DMS53 treated with DMSO at 0.1 percent for 48 hours (cell line): ENCODE measurements at regions not wholly inside any gene's neighbourhood (a gene's known extent, or its start where the extent isn't known, plus 50 kb on each side); places are given as distances from the start of the nearest gene placed in this dataset.
A peak's percentile ranks its signal among the peaks of the same experiment; 100 is the strongest.

Source experiments
- DNase-seq: peaks from one replicate; lab custom pipeline; 2025; ENCODE audit not compliant: unreplicated experiment; lab: John Stamatoyannopoulos, UW

DNA sequence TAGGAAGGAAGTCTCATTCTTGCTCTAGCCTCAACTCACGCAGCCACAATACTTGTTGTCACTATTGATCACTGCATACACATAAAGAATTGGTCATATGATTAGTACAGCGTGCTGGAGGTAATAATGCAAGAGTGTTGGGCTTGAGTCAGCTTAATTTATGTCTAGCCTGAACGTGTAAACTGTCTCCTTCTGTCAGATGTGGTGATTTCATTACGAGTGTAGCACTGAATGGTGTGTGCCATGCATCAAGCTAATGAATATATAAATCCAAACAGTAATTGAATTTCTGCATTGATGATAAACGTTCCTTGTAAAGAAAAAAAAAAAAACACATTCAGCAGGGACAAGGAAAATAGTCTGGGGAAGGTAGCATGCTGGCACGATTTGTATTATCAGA is 396.2 kb upstream of the RAG2 start:
- DNase-seq: no peak

DNA sequence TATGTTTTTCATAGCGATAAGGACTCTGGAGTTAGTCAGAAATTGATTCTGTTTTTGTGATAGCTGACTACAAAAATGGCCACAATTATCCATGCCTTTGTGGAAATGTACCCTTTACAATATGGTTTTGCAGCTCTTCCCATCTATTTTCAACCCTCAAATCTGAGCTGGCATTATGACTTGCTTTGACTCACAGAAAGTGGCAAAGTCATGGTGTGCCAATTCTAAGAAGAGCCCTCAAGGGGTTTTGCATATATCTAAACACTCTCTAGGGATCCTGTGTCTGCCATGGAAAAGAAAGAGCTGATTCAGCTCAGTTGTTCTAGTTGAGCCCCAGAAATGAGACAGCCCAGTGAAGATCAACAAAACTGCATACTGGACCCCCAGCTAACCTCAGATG is 390.5 kb upstream of the RAG2 start:
- no peak for DNase-seq

DNA sequence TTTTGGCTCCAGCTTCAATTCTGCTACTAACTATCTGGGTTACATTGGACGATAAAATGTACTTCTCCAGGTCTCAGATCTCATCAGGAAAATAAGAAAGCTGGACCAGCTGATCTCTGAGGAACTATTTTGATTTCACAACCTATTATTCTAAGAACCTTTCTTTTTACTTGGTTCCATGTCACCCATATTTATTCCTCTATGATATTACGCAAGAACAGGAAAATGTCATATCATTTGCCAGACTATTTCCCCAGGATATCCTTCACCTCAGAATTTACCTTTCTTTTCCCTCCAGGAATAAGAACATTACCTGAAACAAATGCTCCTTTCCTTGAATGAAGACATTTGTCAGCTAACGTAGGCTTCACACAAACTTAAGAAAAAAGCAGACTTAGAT is 387.5 kb upstream of the RAG2 start:
- DNase-seq: no peak

DNA sequence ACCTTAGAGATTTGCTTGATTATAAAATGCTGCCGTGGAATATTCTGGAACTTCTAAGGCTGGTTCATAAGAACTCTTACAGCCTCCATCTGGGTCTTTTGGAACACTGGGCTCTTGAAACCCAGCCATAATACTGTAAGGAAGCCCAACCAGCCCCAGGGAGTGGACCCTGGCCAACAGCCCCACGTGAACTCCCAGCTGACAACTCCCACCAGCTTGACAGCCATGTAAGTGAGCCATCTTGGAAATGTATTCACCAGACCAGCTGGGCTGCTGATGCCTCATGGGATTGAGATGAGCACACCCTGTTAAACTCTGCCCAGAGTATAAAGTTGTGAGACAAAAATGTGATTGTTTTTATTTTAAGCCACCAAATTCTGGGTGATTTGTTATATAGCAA is 378.7 kb upstream of the RAG2 start:
- DNase-seq: no peak

DNA sequence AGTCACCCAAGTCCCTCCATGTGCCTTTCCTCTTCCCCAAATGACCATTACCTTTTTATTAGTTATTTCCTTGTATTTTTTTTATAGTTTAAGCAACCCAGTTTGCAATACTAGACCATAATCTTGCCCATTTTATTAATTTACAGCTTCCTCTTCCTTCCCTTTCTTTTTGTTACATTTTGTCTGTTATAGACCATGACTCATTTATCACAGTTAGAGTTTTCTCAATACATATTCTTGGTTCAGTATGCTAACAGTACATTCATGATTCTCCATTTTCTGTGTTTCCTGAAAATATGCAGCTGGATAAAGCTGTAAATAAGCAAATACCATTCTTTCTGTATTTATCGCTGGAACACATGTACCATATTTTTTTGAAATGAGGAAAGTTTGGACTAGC is 376.7 kb upstream of the RAG2 start:
- DNase-seq: no peak

DNA sequence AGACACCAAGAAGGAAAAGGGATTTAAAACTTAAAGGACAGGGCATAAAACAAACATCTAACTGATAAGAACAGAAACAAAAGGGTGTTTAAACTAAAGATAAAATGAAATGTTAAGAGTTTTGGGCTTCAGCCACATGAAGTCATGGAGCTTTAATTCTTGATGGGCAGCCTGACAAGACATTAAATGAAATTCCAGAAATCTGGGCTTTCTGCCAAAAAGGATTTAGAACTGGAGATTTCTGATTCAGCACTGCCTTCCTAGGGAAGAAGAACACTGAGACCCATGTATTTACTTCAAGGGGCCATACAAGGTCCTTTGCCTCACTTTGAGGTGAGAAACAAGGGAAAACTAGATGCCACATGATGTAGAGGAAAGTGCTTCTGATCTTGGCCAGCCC is 355.9 kb upstream of the RAG2 start:
- no peak for DNase-seq

DNA sequence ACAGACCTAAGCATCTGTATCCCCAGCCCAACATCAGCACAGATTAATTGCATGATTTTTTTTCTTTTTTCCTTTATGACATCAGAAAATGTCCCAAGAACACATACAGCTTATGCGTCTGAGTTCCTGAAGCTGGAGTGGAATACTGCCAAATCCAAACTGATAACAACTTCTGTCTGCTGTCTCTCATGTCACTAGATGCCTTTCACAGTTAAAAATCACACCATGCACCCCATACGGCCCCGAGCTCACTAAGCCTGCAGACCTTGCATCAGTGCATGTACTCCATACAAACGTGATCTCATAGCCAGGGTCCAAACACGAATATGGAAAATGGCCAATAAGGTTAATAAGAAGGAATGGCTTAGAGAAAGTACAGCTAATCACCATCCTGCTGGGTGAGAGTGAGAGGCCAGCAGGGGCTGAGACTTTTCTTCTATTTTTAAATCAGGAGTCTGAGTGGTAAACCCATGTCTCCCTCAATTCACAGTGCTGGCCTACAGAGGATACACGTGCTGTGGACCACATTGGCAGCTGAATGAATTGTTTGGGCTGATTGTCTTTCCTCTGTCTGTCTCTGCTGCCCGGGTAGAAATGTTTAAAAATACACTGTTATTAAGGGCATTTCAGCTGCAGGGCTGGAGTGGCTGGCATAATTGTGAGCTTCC is 350.6 kb upstream of the RAG2 start:
- no peak for DNase-seq

DNA sequence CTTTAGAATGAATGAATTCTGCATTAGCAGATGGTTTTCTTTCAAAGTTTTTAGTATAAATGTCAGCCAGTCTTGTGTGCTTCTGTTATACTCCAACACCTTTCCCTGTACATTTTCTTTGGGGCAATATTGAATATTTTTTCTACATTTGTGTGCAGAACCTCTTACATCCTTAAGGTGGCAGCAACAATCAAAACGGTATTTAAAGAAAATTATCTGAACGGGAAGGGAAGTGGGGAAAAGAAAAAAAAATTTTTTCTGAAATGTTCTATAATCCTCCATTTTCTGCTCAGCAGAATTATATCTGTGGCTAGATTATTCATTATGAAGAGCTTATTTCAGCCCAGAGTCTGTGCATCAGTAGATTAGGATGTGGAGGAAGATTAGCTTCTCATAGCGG is 347.3 kb upstream of the RAG2 start:
- DNase-seq: peak; percentile 18

DNA sequence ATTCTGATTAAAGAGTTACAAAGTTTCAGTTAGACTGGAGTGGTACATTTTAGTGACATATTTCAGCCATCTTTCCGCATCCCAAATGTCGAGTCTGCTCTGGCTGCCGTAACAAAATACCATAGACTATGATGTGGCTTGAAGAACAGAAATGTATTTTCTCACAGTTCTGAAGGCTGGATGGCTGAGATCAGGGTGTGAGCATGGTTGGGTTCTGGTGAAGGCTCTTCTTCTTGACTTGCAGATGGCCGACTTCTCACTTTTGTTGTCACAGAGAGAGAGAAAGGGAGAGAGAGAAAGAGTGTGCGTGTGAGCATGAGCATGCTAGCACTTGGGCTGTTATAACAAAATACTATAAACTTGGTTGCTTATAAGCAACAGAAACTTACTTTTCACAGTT is 335.4 kb upstream of the RAG2 start:
- no peak for DNase-seq

DNA sequence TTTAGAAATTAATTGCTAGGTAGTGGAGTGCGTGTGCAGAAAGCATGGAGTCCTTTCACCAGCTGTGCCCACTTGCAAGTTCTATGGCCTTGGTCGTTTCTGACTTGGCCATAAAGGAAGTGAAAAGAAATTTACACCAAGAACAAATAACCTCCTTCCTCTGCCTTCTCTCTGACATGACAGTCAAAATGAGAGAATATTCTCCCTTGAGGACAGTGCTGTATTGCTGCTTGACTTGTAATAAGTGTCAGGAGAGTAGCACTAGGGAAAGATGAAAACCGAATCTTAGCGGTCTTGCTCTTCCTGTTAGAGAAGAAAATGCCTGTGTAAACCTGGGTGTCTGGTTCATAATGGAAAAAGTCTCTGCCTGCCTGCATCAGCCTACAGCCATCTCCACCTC is 333.1 kb upstream of the RAG2 start:
- DNase-seq: no peak

DNA sequence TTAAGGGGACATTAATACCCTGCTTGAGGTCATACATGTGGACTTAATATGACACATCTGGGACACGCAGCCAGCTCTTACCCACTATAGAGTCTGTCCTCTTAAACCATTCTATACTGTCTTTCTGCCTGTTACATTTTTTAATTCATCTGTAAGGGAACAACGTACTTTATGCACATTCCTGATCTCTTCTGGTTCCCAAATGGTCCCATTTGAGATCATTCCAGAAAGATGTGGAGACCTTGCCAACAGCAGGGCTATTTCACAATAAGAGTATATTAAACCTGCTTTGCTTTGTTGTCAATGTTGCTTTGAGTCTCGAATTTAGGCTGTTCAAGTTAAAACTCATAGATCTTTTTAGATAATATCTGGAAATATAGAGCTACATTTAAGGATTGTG is 332.2 kb upstream of the RAG2 start:
- no peak for DNase-seq

DNA sequence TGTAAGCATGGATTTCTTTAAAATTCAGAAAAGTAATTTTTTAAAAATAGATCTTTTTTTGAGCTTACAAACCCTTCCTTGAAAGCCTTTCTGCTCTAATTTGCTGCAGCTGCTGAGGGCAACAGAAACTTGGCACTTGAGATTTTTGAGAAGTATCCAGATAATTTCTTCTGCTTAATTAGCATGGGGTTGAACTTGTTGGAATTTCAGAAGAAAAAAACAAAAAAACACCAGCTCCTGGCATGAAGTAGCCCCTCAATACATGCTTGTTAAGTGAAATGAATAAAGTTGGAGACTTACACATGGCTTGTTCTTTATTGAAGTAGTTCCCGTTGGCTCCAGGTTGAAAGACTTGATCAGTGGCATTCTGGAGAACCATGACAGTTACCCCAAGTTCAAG is 331.4 kb upstream of the RAG2 start:
- no peak for DNase-seq

DNA sequence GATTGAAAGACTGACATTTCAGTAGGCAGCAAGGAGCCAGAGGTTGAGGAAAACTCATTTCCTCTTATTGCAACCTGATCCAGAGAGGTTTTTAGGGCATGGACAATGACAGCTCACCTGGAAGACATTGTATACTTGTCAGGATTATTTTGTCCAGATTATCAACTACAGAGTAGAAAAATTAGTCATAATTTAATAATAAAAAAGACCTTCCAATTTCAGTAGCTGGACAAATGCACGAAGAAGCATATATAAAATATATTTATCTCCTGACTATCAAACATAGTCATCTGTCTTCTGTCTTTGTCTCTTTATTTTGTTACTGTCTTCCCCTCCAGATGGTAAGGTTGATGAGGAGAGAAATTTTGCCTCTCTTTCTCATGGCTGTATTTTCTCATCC is 330.6 kb upstream of the RAG2 start:
- no peak for DNase-seq

DNA sequence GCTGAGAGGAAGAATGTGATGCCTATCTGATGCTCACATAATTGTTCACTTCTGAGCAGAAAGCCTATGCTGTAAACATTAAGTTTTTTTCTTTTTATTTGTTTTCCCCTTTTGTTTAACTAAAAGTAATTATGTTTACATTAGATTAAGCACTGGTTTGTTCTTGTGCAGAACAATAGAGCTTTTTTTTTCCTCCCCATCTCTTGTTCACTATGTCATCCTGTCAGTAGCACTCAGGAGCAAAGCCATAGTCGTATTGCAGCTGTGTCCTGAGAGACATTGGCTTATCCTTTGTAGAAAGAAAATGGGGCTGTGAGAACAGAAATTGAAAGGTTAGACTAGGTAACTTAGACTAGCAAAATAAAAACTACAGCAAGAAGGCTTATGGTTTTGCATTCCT is 301.8 kb upstream of the RAG2 start:
- DNase-seq: peak; percentile 64

DNA sequence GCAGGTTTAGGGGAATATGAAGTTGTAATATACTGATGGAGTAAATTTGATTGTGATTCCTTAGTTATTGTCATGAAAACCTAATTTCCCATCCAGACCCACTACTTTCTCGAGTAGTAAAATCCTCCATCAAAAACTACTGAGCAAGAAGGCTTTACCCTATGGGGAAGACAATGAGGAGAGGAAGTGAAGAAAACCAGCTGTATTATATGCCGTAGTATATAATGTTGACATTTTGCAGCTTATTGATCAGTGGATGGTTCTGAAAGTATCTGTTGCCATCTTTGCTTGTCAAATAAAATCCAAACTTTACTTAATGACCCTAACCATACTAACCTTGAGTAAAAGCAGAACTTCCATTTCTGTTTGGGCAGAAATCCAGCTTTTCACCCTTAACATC is 292.8 kb upstream of the RAG2 start:
- DNase-seq: no peak

DNA sequence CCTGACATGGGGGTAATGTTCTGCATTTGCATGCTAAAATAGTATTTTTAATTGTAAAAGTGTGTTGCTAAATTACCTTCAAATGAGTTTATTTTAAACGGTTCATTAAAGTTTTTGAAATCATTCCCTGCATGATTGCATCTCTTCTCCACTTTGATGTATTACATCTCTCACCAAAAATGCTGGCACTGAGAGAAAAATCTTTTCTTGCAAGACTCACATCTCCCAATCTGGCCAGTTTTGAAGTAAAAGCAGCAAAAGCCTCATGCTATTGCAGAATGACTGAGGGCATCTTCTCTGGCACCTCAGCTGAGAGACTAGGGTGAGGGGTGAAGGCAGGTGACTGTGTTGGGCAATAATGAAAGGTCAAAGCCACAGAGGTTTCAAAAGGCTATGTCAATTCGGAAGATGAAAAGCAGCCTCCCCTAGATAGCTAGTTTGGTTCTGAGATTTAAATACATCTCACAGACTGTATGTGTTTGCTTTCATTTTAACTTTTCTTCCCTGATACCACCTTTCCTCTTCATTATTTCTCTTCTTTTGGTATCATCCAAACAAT is 292.2 kb upstream of the RAG2 start:
- DNase-seq: no peak

DNA sequence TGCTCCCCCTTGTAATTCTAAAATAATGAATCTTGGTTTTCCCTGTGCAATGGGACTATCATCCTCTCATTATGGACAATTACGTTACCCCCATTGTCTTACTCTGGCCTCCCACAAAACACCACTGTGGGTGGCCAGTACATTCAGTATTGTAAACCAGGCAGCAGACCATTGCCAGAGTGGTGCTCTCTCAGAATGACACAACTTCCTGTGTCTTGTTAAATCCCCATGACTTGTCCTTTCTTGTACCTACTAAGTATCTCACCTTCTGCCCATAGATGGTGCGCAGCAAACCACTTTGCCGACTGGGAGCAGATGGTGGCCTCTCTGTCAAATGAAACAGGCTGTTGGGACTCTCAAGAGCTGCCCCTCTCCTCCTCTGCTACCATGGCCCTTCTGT is 287.1 kb upstream of the RAG2 start:
- no peak for DNase-seq

DNA sequence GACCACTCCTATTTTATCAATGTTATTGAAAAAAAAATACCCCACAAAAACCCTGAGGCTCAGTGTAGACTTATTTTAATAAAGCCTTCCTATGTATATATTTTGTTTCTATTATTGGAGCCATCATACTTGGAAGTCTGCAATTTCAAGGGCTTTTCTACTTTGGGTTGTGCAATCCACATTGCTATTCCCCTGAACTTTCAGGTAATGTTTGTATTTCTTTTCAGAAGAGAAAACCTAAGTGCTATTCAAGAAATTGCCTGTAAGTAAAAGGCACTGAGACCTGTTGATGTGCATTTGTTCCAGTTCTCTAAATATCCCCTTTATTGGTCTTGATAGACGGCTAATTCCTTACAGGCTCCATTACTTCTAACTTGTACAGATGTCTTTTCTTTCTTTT is 280.7 kb upstream of the RAG2 start:
- no peak for DNase-seq

DNA sequence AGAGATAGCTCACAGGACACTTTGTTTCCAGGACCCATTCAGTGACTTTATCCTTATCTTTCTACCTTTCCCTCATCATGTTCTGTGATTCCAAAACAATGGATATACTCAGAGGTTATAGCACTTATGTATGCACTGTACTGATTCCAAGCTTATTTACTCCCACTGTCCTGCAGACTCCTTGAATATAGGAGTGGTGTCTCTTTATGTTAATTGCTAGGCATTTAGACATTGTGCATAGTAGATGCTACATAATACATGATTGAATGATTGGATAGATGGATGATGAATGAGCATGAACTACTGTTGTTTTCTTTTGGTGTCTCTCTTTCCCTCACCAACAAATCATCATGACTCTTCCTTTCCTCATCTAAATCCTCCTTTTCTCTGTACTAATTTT is 279.1 kb upstream of the RAG2 start:
- DNase-seq: no peak

DNA sequence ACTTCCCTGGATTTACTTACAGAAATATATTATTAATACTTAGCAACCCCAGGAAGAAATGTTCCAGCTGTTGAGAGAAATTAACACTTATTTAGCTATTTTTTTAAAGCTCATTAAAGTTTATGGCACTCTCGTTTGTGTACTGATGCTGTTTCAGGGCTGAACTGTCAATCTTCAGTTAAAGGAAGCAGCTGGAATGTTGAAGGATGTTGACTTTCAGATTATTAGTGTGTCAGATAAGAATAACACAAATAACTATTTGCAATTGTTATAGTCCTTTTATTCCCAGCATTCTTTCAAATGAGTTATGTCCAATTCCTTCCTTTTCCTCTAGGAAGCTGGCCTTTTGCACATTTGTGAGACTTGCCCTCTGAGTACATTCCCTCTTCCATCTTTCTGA is 278.2 kb upstream of the RAG2 start:
- no peak for DNase-seq

DNA sequence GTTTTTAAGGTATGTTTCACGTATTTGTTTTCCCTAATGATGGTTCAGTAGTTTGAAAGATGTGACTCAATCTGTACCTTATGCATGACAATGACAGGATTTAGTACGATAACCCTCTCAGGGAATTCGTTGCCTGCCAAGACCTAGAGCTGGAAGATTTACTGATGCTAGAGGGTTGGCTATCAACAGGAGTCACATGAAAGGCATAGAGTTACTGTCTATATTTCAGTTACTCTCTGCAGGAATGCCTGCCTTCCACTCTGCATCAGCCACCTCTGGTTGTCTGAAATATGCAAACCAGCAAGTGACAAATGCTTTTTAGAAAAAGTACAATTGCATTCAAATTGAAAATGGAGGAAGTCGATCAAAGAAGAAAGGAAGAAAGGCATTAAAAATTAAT is 276.3 kb upstream of the RAG2 start:
- no peak for DNase-seq

DNA sequence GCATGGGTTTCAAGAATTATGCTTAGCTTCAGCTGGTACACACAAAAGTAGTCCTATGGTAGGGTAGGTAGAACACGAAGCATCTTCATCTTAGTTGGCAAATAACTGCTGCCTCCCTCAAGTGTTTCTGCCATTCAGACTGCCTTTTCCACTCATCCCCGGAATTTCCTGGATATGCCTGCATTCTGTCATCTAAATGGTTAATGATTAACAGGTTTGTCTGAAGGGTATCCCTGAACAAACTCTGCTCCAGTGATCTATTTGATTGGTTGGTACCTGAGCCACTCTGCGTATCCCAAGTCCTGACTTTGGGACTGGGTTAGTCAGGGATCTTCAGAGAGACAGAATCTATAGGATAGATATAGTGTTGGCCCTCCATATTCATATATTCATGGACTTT is 272.3 kb upstream of the RAG2 start:
- DNase-seq: peak; percentile 85

DNA sequence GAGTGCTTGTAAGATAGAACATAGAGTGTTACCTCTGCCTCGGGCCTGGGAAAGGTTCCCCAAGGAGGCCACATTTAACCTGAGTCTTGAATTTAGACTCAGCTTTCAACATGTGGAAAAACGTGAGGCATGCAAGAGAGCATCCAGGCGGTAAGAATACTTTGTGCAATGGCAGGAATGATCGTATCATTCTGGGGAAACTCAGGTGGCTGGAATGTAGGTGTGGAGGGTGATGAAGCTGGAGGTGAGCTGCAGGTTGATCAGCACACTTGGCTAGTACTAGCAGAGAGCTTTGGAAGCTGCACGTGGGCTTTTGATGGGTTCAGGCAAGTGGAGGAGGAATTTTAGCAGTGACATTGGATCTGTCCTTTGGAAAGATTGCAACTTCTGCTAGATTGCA is 270.3 kb upstream of the RAG2 start:
- no peak for DNase-seq

DNA sequence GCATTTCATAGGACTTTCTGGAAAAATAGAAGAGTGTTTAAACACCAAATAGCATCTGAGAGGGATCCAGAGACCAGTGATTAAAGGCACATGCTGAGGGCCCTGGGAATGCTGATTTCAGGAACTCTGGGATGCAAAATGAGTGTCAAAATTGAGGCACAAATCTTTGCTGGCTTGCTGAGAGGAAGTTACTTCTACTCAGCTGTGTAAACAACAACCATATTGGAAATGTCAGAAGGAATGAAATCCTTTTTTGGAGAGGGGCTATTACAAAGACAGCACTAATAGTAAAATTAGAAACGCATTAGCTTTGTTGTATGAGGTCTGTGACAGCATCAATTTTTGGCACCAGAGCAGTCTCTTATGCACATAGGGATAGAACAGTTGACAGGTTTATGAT is 267.8 kb upstream of the RAG2 start:
- no peak for DNase-seq
